ENCODE measurements at regions not wholly inside any gene's neighbourhood (a gene's known extent, or its start where the extent isn't known, plus 50 kb on each side); places are given as distances from the start of the nearest gene placed in this dataset.
"Not testable (repeated sequence)": the region's sequence is repeated elsewhere in the genome, so short reads cannot be mapped to it uniquely, and the experiment has no call there.

GRCh38 chr2:180597179-180597578 lies 383.2 kb upstream of the UBE2E3 start:
- no peaks in the 10 kb centered on the region for H3K9me3 ChIP-seq
- no peaks in the 10 kb centered on the region for H3K36me3 ChIP-seq
- ATAC-seq (no peak), DNase-seq (no peak)
- no peak overlapping the region for H3K4me3 ChIP-seq
- H3K27me3 ChIP-seq = no peaks in the 10 kb centered on the region
- intact Hi-C loops (cut with DNase I) = no loop called here
- WGBS (ENCODE audit: insufficient coverage, low coverage, low lambda C conversion rate, missing lambda C conversion rate) = 81% methylated on average over 2 of the region's 2 CpGs
- no peaks in the 10 kb centered on the region for H3K4me1 ChIP-seq
- no peak overlapping the region for H3K27ac ChIP-seq
- no peak for TF ChIP-seq CTCF (IDR thresholded peaks at IDR 0.05)
- TF ChIP-seq POLR2A (IDR thresholded peaks at IDR 0.05) = no peak

GRCh38 chr2:180596453-180596852 lies 384.0 kb upstream of the UBE2E3 start:
- no peak overlapping the region for H3K27ac ChIP-seq
- no peak for ATAC-seq
- no peak overlapping the region for H3K4me3 ChIP-seq
- H3K9me3 ChIP-seq = no peaks in the 10 kb centered on the region
- no peak for DNase-seq
- no peaks in the 10 kb centered on the region for H3K4me1 ChIP-seq
- WGBS (ENCODE audit: insufficient coverage, low coverage, low lambda C conversion rate, missing lambda C conversion rate) = 89% methylated on average over 4 of the region's 4 CpGs
- TF ChIP-seq POLR2A (IDR thresholded peaks at IDR 0.05) (no peak), CTCF (IDR thresholded peaks at IDR 0.05) (no peak)
- H3K27me3 ChIP-seq = no peaks in the 10 kb centered on the region
- intact Hi-C loops (cut with DNase I) = no loop called here
- H3K36me3 ChIP-seq = no peaks in the 10 kb centered on the region

- Histone ChIP-seq H3K27ac (no peak overlapping the region), H3K36me3 (no peaks in the 10 kb centered on the region), H3K27me3 (no peaks in the 10 kb centered on the region), H3K9me3 (no peaks in the 10 kb centered on the region), H3K4me3 (no peak overlapping the region), H3K4me1 (no peaks in the 10 kb centered on the region)
- intact Hi-C loops (cut with DNase I) = no loop called here
- DNase-seq (no peak), ATAC-seq (no peak)
- WGBS (ENCODE audit: insufficient coverage, low coverage, low lambda C conversion rate, missing lambda C conversion rate) = 88% methylated on average over 1 of the region's 1 CpG
- TF ChIP-seq CTCF (IDR thresholded peaks at IDR 0.05) = no peak
- no peak for TF ChIP-seq POLR2A (IDR thresholded peaks at IDR 0.05)
Measured at GRCh38 chr2:180591947-180592346, 388.5 kb upstream of the UBE2E3 start.

- H3K9me3 ChIP-seq; ATAC-seq; H3K4me1 ChIP-seq; DNase-seq; H3K36me3 ChIP-seq; H3K27me3 ChIP-seq; H3K27ac ChIP-seq; intact Hi-C loops (cut with DNase I); H3K4me3 ChIP-seq: not testable (repeated sequence)
- WGBS (ENCODE audit: insufficient coverage, low coverage, low lambda C conversion rate, missing lambda C conversion rate) = 68% methylated on average over 8 of the region's 11 CpGs
Measured at GRCh38 chr2:180591093-180591781, 389.2 kb upstream of the UBE2E3 start.

GRCh38 chr2:180583441-180584140 lies 396.8 kb upstream of the UBE2E3 start:
- no peak for ATAC-seq
- intact Hi-C loops (cut with DNase I) = no loop called here
- TF ChIP-seq CTCF (IDR thresholded peaks at IDR 0.05) (no peak), POLR2A (IDR thresholded peaks at IDR 0.05) (no peak)
- no peak for DNase-seq
- Histone ChIP-seq H3K27me3 (no peaks in the 10 kb centered on the region), H3K4me3 (no peak overlapping the region), H3K36me3 (no peaks in the 10 kb centered on the region), H3K4me1 (no peaks in the 10 kb centered on the region), H3K27ac (no peak overlapping the region), H3K9me3 (no peaks in the 10 kb centered on the region)
- WGBS (ENCODE audit: insufficient coverage, low coverage, low lambda C conversion rate, missing lambda C conversion rate) = 63% methylated on average over 2 of the region's 2 CpGs

All from right lobe of liver (tissue), 6 donors.